Stimulated activated CD8-positive, alpha-beta memory T cell treated with anti-CD3 and anti-CD28 coated beads, Interleukin-15, amount 100 ng/mL, for 48 hours (primary cell): ENCODE measurements at regions not wholly inside any gene's neighbourhood (a gene's known extent, or its start where the extent isn't known, plus 50 kb on each side); places are given as distances from the start of the nearest gene placed in this dataset.
"Not testable (repeated sequence)": the region's sequence is repeated elsewhere in the genome, so short reads cannot be mapped to it uniquely, and the experiment has no call there.

ENCODE experiments used
- DNase-seq, 2 donors: peaks; one replicate each; pipeline ENCODE4 v3.0.0-alpha.2; 2020; ENCODE audit warnings: low read depth in 2 of 2

- DNase-seq, result no peak
These were observed 100.5 kb upstream of the BTN3A2 start for GRCh38 chr6:26264547-26264946.

GRCh38 chr6:26267083-26267589, 97.9 kb upstream of the BTN3A2 start:
- DNase-seq, result no peak

- peak in 1 of 2 donors; percentile 32 for DNase-seq
These were observed 96.2 kb upstream of the BTN3A2 start for GRCh38 chr6:26268659-26269402.

GRCh38 chr6:26269531-26270485, 95.2 kb upstream of the BTN3A2 start:
- no peak for DNase-seq

- DNase-seq, result no peak
These were observed 94.5 kb upstream of the BTN3A2 start for GRCh38 chr6:26270486-26270861.

- peak; percentile 58 to 61 for DNase-seq
These were observed 93.9 kb upstream of the BTN3A2 start for GRCh38 chr6:26270903-26271667.

- no peak for DNase-seq
These were observed 93.4 kb upstream of the BTN3A2 start for GRCh38 chr6:26271668-26272024.

GRCh38 chr6:26272171-26272637, 92.8 kb upstream of the BTN3A2 start:
- DNase-seq, result peak in 1 of 2 donors; percentile 43

GRCh38 chr6:26273673-26274588, 91.1 kb upstream of the BTN3A2 start:
- no peak for DNase-seq

GRCh38 chr6:26275663-26276062, 89.3 kb upstream of the BTN3A2 start:
- no peak for DNase-seq

GRCh38 chr6:26276841-26277648, 88.0 kb upstream of the BTN3A2 start:
- no peak for DNase-seq

- no peak for DNase-seq
These were observed 86.5 kb upstream of the BTN3A2 start for GRCh38 chr6:26278536-26278935.

GRCh38 chr6:26279371-26279770, 85.6 kb upstream of the BTN3A2 start:
- DNase-seq, result not testable (repeated sequence)

- no peak for DNase-seq
These were observed 84.6 kb upstream of the BTN3A2 start for GRCh38 chr6:26280407-26280806.

- DNase-seq, result peak in 1 of 2 donors; percentile 32
These were observed 80.4 kb upstream of the BTN3A2 start for GRCh38 chr6:26284537-26285142.

- DNase-seq, result peak; percentile 91 to 92
These were observed 79.6 kb upstream of the BTN3A2 start for GRCh38 chr6:26285143-26286134.

GRCh38 chr6:26286168-26286877, 78.7 kb upstream of the BTN3A2 start:
- peak in 1 of 2 donors; percentile 43 for DNase-seq
